ENCODE measurements at regions not wholly inside any gene's neighbourhood (a gene's known extent, or its start where the extent isn't known, plus 50 kb on each side); places are given as distances from the start of the nearest gene placed in this dataset.

DNA sequence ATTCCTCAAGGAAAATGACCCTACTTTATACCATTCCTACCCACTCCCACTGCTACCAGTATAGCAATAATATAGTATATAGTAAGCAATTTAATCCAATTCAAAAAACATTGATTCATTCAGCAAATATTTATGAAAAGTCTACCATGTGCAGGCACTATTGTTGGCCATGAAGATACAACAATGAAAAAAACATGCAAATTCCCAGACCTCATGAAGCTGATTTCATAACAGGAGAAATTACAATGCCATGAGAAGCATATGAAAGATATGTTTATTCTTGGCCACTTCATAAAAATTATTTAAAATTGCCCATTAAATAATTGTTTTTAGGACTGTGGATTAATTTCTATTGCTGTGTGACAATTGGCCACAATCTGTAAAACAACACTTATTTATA, 315.8 kb upstream of the COL8A1 start:
- DNase-seq (ENCODE audit: low read depth): no peak
- TF ChIP-seq, protein P1, sequence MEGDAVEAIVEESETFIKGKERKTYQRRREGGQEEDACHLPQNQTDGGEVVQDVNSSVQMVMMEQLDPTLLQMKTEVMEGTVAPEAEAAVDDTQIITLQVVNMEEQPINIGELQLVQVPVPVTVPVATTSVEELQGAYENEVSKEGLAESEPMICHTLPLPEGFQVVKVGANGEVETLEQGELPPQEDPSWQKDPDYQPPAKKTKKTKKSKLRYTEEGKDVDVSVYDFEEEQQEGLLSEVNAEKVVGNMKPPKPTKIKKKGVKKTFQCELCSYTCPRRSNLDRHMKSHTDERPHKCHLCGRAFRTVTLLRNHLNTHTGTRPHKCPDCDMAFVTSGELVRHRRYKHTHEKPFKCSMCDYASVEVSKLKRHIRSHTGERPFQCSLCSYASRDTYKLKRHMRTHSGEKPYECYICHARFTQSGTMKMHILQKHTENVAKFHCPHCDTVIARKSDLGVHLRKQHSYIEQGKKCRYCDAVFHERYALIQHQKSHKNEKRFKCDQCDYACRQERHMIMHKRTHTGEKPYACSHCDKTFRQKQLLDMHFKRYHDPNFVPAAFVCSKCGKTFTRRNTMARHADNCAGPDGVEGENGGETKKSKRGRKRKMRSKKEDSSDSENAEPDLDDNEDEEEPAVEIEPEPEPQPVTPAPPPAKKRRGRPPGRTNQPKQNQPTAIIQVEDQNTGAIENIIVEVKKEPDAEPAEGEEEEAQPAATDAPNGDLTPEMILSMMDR (IDR thresholded peaks at IDR 0.05; ENCODE audit: control insufficient read depth, extremely low read depth, insufficient read depth): no peak

DNA sequence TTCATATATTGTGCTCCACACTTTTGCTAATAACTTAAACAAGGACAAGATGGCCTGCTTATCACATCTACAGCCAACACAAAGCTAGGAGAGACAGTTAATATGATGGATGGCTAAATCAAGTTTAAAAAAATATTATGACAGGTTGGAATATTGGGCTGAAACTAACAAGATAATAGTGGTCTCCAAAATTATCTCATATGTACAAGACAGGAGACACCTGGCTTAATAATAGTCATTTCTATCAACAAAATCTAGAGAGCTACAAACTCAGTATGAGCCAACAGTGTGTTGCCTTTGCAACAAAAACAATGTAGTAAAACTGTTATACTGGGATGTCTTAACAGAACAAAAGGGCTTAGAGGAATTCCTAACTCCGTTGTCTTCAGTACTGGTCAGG, 317.1 kb upstream of the COL8A1 start:
- TF ChIP-seq, protein P1 (IDR thresholded peaks at IDR 0.05; ENCODE audit: control insufficient read depth, extremely low read depth, insufficient read depth): no peak
- H3K4me3 ChIP-seq (ENCODE audit: low read depth, low read length): no peak overlapping the region
- DNase-seq (ENCODE audit: low read depth): no peak

More for the DNA sequence above, 315.8 kb upstream of the COL8A1 start:
- H3K4me3 ChIP-seq (ENCODE audit: low read depth, low read length): no peak overlapping the region

DNA sequence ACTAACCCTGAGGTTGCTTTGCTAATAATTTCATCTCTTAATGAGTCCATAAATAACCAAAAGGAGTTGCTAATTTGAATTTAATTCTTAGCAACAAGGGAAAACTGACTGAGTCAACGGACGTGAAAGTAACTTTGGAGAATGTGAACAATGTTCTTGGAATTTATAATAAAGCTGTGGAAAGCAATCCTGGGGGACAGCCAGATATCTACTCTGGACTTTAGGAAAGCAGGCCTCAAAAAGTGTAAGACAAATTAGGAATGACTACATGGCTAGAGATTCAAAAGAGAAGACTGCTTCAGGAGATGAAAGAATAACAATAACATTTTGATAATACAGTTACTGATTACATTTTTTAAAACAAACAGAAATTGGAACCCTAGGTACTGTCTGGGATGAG, 318.4 kb upstream of the COL8A1 start:
- no peak overlapping the region for H3K4me3 ChIP-seq (ENCODE audit: low read depth, low read length)
- DNase-seq (ENCODE audit: low read depth): no peak
- TF ChIP-seq, protein P1 (IDR thresholded peaks at IDR 0.05; ENCODE audit: control insufficient read depth, extremely low read depth, insufficient read depth): no peak

DNA sequence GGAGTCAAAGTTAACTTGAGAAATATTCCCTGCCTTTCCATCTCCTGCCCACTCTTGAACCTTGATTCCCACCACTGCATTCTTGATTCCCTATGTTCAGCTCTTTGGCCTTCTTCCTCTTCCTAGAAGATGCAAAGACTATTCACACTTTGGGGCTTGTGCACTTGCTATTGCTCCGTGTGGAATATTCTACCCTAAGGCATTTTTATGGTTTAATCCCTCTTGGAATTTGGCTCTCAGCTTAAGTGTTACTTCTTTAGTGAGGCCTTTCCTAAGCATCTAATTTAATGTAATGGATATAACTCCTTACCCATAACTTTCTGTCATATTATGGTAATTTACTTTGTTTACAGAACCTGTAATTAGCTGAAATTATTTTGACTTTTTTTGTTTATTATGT, 318.9 kb upstream of the COL8A1 start:
- TF ChIP-seq, protein P1 (IDR thresholded peaks at IDR 0.05; ENCODE audit: control insufficient read depth, extremely low read depth, insufficient read depth): no peak
- no peak overlapping the region for H3K4me3 ChIP-seq (ENCODE audit: low read depth, low read length)
- no peak for DNase-seq (ENCODE audit: low read depth)

DNA sequence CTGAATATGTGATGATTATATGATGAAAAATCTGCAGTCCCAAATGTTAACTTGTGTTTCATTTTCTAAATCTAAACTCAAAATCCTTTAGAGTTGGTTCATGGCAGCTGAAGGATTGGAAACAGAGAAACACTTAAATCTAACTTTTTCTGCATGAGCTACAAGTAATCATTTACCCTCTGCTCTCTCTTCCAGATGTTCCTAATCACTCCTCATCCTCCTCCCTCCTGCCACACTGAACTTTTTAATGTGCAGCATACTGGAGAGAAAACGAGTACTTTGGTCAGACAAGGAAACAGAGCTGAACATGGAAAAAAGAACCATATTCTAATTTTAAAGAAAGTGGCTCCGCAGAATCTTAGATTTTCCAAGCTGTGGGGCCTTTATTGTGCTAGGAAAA, 321.2 kb upstream of the COL8A1 start:
- TF ChIP-seq, protein P1 (IDR thresholded peaks at IDR 0.05; ENCODE audit: control insufficient read depth, extremely low read depth, insufficient read depth): no peak
- no peak for DNase-seq (ENCODE audit: low read depth)
- H3K4me3 ChIP-seq (ENCODE audit: low read depth, low read length): no peak overlapping the region

DNA sequence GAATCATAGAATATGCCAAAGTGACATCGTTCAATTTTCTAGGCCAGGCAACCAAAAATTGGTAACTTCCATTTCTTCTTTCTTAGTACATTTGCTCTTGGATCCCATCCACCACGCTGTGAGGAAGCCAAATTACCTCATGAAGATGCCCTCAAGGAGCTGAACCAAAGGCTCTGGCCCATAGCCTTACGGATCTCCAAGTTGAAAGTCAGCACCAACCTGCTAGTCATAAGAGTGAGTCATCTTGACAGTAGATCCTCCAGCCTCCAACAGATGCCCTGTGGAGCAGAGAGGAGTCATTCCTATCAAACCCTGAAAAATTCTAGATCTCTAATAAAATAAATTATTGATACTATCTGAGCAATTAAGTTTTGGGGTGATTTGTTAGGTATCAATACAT, 322.5 kb upstream of the COL8A1 start:
- TF ChIP-seq, protein P1 (IDR thresholded peaks at IDR 0.05; ENCODE audit: control insufficient read depth, extremely low read depth, insufficient read depth): no peak
- DNase-seq (ENCODE audit: low read depth): no peak
- no peak overlapping the region for H3K4me3 ChIP-seq (ENCODE audit: low read depth, low read length)

DNA sequence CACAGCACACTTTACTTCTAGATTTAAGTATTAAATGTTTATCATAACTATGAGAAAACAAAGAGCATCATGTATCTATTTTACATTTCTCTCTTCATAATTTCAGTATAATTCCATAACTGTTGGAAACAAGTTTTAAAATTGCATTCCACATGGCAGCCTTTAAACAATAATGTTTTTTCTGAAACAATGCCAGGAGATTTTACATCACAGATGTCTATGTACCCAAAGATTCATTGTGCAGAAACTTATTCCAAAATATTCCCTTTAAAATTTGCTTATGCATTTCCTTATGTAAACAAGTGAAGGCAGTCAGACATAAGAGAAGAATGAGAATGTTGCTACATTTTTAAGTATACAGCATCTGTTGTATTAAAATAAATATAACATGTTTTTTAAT, 324.9 kb upstream of the COL8A1 start:
- TF ChIP-seq, protein P1 (IDR thresholded peaks at IDR 0.05; ENCODE audit: control insufficient read depth, extremely low read depth, insufficient read depth): no peak
- H3K4me3 ChIP-seq (ENCODE audit: low read depth, low read length): no peak overlapping the region
- no peak for DNase-seq (ENCODE audit: low read depth)

Data from LNCaP clone FGC (cell line).